AG09319 (cell line): ENCODE measurements at regions not wholly inside any gene's neighbourhood (a gene's known extent, or its start where the extent isn't known, plus 50 kb on each side); places are given as distances from the start of the nearest gene placed in this dataset.
"Not testable (repeated sequence)": the region's sequence is repeated elsewhere in the genome, so short reads cannot be mapped to it uniquely, and the experiment has no call there.

ENCODE experiments used
- DNase-seq: peaks from one replicate; pipeline ENCODE4 v3.0.0-alpha.2; 2010; ENCODE audit warnings: low read depth; ENCODE audit errors: extremely low read depth
- TF ChIP-seq, protein P1 (sequence below): IDR thresholded peaks from 2 replicates; pipeline ENCODE4 v1.5.1; 2011; ENCODE audit warnings: low read depth, mild to moderate bottlenecking, inconsistent platforms, low read length, moderate library complexity

DNA sequence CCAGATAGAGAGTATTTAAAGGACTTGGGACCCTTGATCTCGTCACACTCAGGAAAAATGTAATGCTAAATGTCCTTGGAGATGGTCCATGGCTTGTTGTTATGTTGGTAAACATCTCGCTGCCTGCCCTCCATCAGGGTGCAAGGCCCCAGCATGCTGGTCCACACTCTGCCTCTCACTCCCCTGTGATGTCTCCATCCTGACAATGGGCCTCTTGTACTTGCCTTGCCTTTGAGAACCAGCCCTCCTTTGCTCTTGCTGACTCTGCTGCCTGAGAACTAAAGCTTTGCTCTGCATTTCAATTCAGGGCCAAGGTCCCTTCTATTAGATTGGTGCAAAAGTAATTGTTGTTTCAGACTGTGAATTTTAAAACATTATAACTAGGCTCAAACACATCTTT lies 131.0 kb upstream of the LMNTD1 start:
- DNase-seq = no peak
- TF ChIP-seq, protein P1, sequence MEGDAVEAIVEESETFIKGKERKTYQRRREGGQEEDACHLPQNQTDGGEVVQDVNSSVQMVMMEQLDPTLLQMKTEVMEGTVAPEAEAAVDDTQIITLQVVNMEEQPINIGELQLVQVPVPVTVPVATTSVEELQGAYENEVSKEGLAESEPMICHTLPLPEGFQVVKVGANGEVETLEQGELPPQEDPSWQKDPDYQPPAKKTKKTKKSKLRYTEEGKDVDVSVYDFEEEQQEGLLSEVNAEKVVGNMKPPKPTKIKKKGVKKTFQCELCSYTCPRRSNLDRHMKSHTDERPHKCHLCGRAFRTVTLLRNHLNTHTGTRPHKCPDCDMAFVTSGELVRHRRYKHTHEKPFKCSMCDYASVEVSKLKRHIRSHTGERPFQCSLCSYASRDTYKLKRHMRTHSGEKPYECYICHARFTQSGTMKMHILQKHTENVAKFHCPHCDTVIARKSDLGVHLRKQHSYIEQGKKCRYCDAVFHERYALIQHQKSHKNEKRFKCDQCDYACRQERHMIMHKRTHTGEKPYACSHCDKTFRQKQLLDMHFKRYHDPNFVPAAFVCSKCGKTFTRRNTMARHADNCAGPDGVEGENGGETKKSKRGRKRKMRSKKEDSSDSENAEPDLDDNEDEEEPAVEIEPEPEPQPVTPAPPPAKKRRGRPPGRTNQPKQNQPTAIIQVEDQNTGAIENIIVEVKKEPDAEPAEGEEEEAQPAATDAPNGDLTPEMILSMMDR = no peak

DNA sequence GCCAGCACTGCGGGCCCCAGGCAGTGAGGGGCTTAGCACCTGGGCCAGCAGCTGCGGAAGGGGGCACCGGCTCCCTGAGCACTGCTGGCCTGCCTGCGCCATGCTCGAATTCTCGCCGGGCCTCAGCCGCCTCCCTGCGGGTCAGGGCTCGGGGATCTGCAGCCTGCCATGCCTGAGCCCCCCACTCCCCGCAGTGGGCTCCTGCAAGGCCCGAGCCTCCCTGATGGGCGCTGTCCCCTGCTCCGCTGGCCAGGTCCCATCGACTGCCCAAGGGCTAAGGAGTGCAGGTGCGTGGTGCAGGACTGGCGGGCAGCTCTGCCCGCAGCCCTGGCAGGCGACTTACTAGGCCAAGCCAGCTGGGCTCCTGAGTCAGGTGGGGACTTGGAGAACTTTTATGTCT lies 133.3 kb upstream of the LMNTD1 start:
- TF ChIP-seq, protein P1 = no peak
- DNase-seq = no peak

DNA sequence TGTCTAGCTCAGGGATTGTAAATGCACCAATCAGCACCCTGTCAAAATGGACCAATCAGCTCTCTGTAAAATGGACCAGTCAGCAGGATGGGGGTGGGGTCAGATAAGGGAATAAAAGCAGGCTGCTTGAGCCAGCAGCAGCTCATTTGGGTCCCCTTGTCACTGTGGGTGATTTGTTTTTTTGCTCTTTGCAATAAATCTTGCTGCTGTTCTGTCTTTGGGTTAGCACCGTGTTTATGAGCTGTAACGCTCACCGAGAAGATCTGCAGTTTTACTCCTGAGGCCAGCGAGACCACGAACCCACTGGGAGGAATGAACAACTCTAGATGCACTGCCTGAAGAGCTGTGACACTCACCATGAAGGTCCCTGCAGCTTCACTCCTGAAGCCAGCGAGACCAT lies 134.1 kb upstream of the LMNTD1 start:
- no peak for DNase-seq
- TF ChIP-seq, protein P1 = no peak

DNA sequence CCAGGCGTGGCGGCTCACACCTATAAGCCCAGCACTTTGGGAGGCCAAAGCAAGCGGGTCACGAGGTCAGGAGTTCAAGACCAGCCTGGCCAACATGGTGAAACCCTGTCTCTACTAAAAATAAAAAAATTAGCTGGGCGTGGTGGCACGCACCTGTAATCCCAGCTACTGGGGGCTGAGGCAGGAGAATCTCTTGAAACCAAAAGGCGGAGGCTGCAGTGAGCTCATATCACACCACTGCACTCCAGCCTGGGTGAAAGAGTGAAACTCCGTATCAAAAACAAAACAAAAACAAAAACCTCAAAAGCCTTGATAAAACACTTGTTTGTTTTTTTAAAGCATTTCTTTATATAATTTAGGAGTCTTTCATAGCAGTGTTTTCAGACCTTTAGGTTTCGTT lies 135.8 kb upstream of the LMNTD1 start:
- not testable (repeated sequence) for DNase-seq

- DNase-seq = no peak
These were observed 137.0 kb upstream of the LMNTD1 start for GRCh38 chr12:25689996-25690501.

DNA sequence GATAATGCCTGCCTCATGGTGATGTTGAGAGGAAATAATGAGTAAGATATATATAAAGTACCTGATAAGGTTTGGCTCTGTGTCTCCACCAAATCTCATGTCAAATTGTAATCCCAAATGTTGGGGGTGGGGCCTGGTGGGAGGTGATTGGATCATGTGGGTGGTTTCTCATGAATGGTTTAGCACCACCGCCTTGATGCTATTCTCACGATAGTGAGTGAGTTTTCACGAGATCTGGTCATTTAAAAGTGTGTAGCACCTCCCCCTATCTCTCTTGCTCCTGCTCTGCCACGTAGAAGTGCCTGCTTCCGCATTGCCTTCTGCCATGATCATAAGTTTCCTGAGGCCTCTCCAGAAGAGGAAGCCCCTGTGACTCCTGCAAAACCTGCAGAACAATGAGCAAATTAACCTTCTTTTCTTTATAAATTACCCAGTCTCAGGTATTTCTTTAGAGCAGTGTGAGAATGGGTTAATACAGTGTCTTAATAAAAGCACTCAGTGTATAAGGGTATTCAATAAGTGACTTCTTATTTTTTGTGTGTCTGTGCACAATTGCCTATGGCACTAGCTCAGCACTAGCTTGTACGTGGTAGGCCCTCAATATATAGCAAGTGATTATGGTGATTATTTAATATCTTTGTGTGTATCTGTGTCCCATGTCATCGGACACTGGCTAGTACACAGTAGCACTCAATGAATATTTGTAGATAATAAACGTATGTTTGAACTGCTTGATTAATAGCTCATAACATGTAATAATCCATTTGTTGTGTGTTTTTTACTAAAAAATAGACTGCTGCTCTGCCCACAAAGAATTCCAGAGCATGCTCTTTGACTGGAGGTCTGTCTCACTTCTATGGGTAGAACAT lies 138.1 kb upstream of the LMNTD1 start:
- TF ChIP-seq, protein P1 = no peak
- no peak for DNase-seq

More at GRCh38 chr12:25689996-25690501, 137.0 kb upstream of the LMNTD1 start:
- TF ChIP-seq, protein P1 = no peak

GRCh38 chr12:25691865-25692114 lies 138.7 kb upstream of the LMNTD1 start:
- DNase-seq = no peak
- TF ChIP-seq, protein P1 = no peak
